ENCODE measurements at regions not wholly inside any gene's neighbourhood (a gene's known extent, or its start where the extent isn't known, plus 50 kb on each side); places are given as distances from the start of the nearest gene placed in this dataset.

DNA sequence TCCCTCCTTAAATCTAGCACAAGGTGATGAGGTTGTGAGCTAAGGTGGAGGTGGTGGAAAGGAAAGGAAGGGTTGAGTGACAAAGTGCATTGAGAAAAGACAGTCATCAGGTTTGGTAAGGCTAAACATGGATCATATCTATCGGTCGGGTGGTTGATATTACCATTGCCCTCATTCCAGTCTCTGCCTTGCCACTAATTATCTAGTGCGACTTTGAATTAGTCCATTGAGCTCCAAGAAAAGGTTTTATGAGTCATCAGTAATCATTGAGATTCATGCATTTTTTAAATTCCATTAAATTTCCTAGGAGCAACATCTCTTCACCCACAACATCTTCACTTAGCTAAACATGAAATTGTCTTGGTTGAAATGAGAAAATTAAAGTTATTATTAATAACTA lies 68.9 kb upstream of the FRMD4A start (continued):
- TF ChIP-seq, protein P1, sequence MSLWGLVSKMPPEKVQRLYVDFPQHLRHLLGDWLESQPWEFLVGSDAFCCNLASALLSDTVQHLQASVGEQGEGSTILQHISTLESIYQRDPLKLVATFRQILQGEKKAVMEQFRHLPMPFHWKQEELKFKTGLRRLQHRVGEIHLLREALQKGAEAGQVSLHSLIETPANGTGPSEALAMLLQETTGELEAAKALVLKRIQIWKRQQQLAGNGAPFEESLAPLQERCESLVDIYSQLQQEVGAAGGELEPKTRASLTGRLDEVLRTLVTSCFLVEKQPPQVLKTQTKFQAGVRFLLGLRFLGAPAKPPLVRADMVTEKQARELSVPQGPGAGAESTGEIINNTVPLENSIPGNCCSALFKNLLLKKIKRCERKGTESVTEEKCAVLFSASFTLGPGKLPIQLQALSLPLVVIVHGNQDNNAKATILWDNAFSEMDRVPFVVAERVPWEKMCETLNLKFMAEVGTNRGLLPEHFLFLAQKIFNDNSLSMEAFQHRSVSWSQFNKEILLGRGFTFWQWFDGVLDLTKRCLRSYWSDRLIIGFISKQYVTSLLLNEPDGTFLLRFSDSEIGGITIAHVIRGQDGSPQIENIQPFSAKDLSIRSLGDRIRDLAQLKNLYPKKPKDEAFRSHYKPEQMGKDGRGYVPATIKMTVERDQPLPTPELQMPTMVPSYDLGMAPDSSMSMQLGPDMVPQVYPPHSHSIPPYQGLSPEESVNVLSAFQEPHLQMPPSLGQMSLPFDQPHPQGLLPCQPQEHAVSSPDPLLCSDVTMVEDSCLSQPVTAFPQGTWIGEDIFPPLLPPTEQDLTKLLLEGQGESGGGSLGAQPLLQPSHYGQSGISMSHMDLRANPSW (CRISPR knock-in tag; conservative IDR thresholded peaks at IDR 0.05; ENCODE audit: low read depth) = no peak

DNA sequence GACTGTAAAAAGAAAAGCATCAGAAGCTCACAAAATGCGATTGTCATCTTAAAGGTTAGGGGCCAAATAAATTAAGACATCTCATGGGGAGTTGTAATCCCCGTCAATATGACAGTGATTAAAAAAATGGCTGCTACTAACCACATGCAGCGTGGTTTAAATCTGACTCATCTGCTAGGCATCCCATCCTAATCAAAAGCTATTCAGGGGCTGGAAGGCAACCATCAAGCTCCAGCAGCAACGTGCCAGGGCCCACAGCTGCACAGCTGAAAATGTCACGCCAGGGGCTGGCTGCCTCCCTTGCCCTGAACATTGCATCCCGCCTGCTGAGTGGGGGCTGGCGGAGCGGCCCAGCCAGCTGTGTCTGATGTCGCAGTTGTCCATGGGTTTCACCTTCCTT lies 66.3 kb upstream of the FRMD4A start:
- peaks cover 8% of the 10 kb centered on the region; the same call in 1 of the 2 replicates for H3K36me3 Mint-ChIP-seq
- H3K4me1 Mint-ChIP-seq = peaks cover 20% of the 10 kb centered on the region
- ATAC-seq = peak; percentile 39
- H3K4me3 Mint-ChIP-seq = no peak overlapping the region
- ChIA-PET POLR2A (interaction anchor here (0.6 kb wide), 1 partner anchor 10 kb away, joined by 3 read pairs; no protein-coding TSS in a partner anchor), CTCF (interaction anchor here (0.6 to 1.3 kb wide), 4 partner anchors 11 to 67 kb away, joined by 3 to 7 read pairs (median 4); no protein-coding TSS in a partner anchor)
- peaks cover 38% of the 10 kb centered on the region for H3K9me3 Mint-ChIP-seq
- DNase-seq (ENCODE audit: low spot score) = no peak
- no peak overlapping the region for H3K27ac Mint-ChIP-seq
- TF ChIP-seq TEAD4 (CRISPR knock-in tag; IDR thresholded peaks at IDR 0.05) = no peak
- TF ChIP-seq, protein P2, sequence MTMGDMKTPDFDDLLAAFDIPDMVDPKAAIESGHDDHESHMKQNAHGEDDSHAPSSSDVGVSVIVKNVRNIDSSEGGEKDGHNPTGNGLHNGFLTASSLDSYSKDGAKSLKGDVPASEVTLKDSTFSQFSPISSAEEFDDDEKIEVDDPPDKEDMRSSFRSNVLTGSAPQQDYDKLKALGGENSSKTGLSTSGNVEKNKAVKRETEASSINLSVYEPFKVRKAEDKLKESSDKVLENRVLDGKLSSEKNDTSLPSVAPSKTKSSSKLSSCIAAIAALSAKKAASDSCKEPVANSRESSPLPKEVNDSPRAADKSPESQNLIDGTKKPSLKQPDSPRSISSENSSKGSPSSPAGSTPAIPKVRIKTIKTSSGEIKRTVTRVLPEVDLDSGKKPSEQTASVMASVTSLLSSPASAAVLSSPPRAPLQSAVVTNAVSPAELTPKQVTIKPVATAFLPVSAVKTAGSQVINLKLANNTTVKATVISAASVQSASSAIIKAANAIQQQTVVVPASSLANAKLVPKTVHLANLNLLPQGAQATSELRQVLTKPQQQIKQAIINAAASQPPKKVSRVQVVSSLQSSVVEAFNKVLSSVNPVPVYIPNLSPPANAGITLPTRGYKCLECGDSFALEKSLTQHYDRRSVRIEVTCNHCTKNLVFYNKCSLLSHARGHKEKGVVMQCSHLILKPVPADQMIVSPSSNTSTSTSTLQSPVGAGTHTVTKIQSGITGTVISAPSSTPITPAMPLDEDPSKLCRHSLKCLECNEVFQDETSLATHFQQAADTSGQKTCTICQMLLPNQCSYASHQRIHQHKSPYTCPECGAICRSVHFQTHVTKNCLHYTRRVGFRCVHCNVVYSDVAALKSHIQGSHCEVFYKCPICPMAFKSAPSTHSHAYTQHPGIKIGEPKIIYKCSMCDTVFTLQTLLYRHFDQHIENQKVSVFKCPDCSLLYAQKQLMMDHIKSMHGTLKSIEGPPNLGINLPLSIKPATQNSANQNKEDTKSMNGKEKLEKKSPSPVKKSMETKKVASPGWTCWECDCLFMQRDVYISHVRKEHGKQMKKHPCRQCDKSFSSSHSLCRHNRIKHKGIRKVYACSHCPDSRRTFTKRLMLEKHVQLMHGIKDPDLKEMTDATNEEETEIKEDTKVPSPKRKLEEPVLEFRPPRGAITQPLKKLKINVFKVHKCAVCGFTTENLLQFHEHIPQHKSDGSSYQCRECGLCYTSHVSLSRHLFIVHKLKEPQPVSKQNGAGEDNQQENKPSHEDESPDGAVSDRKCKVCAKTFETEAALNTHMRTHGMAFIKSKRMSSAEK (CRISPR knock-in tag; IDR thresholded peaks at IDR 0.05; ENCODE audit: borderline replicate concordance) = no peak
- H3K27me3 Mint-ChIP-seq (ENCODE audit: low read depth) = no peaks in the 10 kb centered on the region

DNA sequence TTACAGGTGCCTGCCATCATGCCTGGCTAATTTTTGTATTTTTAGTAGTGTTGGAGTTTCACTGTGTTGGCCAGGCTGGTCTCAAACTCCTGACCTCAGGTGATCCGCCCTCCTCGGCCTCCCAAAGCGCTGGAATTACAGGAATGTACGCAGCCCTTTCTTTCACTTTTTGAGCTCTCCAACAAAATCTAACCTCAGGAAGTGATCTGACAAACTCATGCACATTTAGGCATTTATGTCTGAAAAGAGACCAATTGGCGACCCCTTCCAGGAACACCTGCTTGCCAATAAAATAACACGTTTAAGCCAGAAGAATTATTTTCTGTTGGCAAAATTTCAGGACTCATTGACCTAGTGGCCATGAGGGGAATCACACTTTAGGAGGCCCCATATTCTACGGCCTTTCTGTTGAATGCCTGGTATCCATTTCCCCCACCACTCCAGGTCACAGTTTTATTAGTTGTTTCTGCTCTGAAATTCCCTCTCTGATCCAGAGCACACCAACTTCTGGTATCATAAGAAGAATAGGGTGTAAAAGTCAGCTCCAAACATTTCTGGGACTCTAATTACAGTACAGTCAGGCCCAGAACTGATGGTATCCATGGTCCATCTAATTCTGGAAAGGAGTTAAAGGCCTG lies 65.8 kb upstream of the FRMD4A start:
- Mint-ChIP-seq H3K27me3 (ENCODE audit: low read depth) (no peaks in the 10 kb centered on the region), H3K36me3 (peaks cover 8% of the 10 kb centered on the region; the same call in 1 of the 2 replicates), H3K4me3 (no peak overlapping the region), H3K9me3 (peaks cover 36% of the 10 kb centered on the region), H3K27ac (no peak overlapping the region), H3K4me1 (peaks cover 20% of the 10 kb centered on the region)
- DNase-seq (ENCODE audit: low spot score) (no peak), ATAC-seq (peak; percentile 74)
- TF ChIP-seq HMGA2 (CRISPR knock-in tag; IDR thresholded peaks at IDR 0.05) = no peak
- TF ChIP-seq CTCF (IDR thresholded peaks at IDR 0.05) = peak; percentile 56
- CTCF ChIA-PET = interaction anchor here (0.7 to 1.3 kb wide), 5 partner anchors 12 to 310 kb away, joined by 3 to 7 read pairs (median 5); no protein-coding TSS in a partner anchor
- POLR2A ChIA-PET = interaction anchor here (0.9 kb wide), 1 partner anchor 71 kb away, joined by 3 read pairs; no protein-coding TSS in a partner anchor

- no peak for ATAC-seq
- no peak for DNase-seq (ENCODE audit: low spot score)
- POLR2A ChIA-PET = interaction anchor here (0.7 to 0.8 kb wide), 2 partner anchors 143 to 283 kb away, joined by 3 to 8 read pairs; no protein-coding TSS in a partner anchor
- TF ChIP-seq SOX15 (CRISPR knock-in tag; IDR thresholded peaks at IDR 0.05) (no peak), ZNF416 (CRISPR knock-in tag; IDR thresholded peaks at IDR 0.05) (0 out of 2 replicates have a peak, but pooled peaks have one; percentile 72), NR3C1 (CRISPR knock-in tag; conservative IDR thresholded peaks at IDR 0.05; ENCODE audit: low read depth) (no peak)
- H3K36me3 Mint-ChIP-seq = peaks cover 8% of the 10 kb centered on the region; the same call in 1 of the 2 replicates
- CTCF ChIA-PET = no interaction called here
- H3K9me3 Mint-ChIP-seq = peaks cover 25% of the 10 kb centered on the region
- no peaks in the 10 kb centered on the region for H3K27me3 Mint-ChIP-seq (ENCODE audit: low read depth)
- no peak overlapping the region for H3K4me3 Mint-ChIP-seq
- H3K27ac Mint-ChIP-seq = no peak overlapping the region
- peaks cover 5% of the 10 kb centered on the region for H3K4me1 Mint-ChIP-seq
Measured at GRCh38 chr10:14394179-14394578, 63.5 kb upstream of the FRMD4A start.

Measured in WTC11 (cell line).